Smooth muscle cell (in vitro differentiated cells): ENCODE measurements at regions not wholly inside any gene's neighbourhood (a gene's known extent, or its start where the extent isn't known, plus 50 kb on each side); places are given as distances from the start of the nearest gene placed in this dataset.

Experiments used
- DNase-seq: peaks from one replicate; lab custom pipeline; 2025; ENCODE audit not compliant: unreplicated experiment; lab: John Stamatoyannopoulos, UW
- H2AFZ ChIP-seq: fragments of 200-600 bp; sonication (generic); 2 replicates; pipeline ENCODE4 v1.6.0; 2016; ENCODE audit warnings: antibody characterized with exemption, low read depth, mild to moderate bottlenecking
- H3F3A ChIP-seq: fragments of 200-600 bp; sonication (generic); 2 replicates; pipeline ENCODE4 v1.6.0; 2017; ENCODE audit warnings: antibody characterized with exemption, low read depth
- H3K27ac ChIP-seq: fragments of 200-600 bp; sonication (generic); 2 replicates; pipeline ENCODE4 v1.5.1; 2016; ENCODE audit warnings: low read depth, mild to moderate bottlenecking
- H3K27me3 ChIP-seq: fragments of 200-600 bp; sonication (generic); 2 replicates; pipeline ENCODE4 v1.6.1; 2016; ENCODE audit warnings: low read depth, mild to moderate bottlenecking
- H3K36me3 ChIP-seq: fragments of 200-600 bp; sonication (generic); 2 replicates; pipeline ENCODE4 v1.5.1; 2016; ENCODE audit warnings: low read depth
- H3K4me1 ChIP-seq: fragments of 200-600 bp; sonication (generic); 2 replicates; pipeline ENCODE4 v1.5.1; 2016; ENCODE audit warnings: low read depth
- H3K4me2 ChIP-seq: fragments of 200-600 bp; sonication (generic); 2 replicates; pipeline ENCODE4 v1.6.0; 2016; ENCODE audit warnings: mild to moderate bottlenecking
- H3K4me3 ChIP-seq: fragments of 200-600 bp; sonication (generic); 2 replicates; pipeline ENCODE4 v1.5.1; 2016; ENCODE audit warnings: mild to moderate bottlenecking
- H3K79me2 ChIP-seq: fragments of 200-600 bp; sonication (generic); 2 replicates; pipeline ENCODE4 v1.6.0; 2016; ENCODE audit warnings: low read depth, mild to moderate bottlenecking
- H3K9ac ChIP-seq: fragments of 200-600 bp; sonication (generic); 2 replicates; pipeline ENCODE4 v1.6.0; 2016; ENCODE audit warnings: low read depth
- H3K9me3 ChIP-seq: fragments of 200-600 bp; sonication (generic); replicated peaks from 2 replicates; pipeline ENCODE4 v1.5.1; 2016; ENCODE audit warnings: low read depth
- H4K20me1 ChIP-seq: fragments of 200-600 bp; sonication (generic); 2 replicates; pipeline ENCODE4 v1.6.0; 2016; ENCODE audit warnings: low read depth
- CTCF ChIP-seq: fragments of 200-600 bp; sonication (generic); IDR thresholded peaks from 2 replicates; pipeline ENCODE4 v1.5.1; 2017; ENCODE audit warnings: borderline replicate concordance, mild to moderate bottlenecking, antibody characterized with exemption; ENCODE audit not compliant: insufficient read depth, poor library complexity, severe bottlenecking
- WGBS: methylation state at CpG from one replicate; pipeline ENCODE4 v1.1.7; 2016; ENCODE audit warnings: low lambda C conversion rate; 5-methylcytosine and 5-hydroxymethylcytosine counted together

DNA sequence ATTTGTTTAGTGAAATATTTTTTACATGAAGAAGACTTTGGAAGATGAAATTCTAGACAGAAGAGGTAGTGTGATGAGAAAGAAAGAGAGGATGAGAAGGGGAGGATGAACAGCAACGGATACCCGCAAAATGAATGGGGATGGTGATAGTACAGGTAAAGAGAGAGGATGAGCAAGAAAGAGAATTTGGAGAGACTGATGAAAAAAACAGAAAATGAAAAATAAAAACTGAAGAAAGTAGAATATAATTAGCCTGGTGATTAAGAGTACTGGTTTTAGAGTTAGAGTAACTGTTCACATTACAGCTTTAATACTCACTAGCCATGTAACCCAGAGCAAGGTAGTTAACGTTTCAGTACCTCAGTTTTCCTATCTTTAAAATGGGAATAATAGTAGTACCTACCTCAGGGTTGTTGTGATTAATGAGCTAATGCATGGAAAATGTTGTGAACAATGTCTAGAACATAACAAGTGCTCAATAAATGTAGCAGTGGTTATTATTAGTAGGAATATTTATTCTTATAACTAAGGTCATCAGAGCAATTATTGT, 54.9 kb upstream of the ANTXR2 start:
- 93% methylated on average over 3 of the region's 3 CpGs for WGBS
- Histone ChIP-seq H3K79me2 (no peaks in the 10 kb centered on the region), H3K4me3 (no peak overlapping the region), H3K27ac (no peak overlapping the region), H3K4me1 (peaks cover 3% of the 10 kb centered on the region), H3K4me2 (peak overlapping the region; percentile 14), H2AFZ (no peak overlapping the region), H4K20me1 (no peaks in the 10 kb centered on the region), H3K27me3 (no peaks in the 10 kb centered on the region), H3K9ac (no peak overlapping the region), H3F3A (no peaks in the 10 kb centered on the region), H3K36me3 (no peaks in the 10 kb centered on the region), H3K9me3 (no peaks in the 10 kb centered on the region)
- TF ChIP-seq CTCF = no peak
- no peak for DNase-seq

- Histone ChIP-seq H3K9me3 (no peaks in the 10 kb centered on the region), H3K27me3 (no peaks in the 10 kb centered on the region), H3K4me1 (peaks cover 3% of the 10 kb centered on the region), H3K36me3 (no peaks in the 10 kb centered on the region), H3F3A (no peaks in the 10 kb centered on the region), H3K4me3 (no peak overlapping the region), H3K79me2 (no peaks in the 10 kb centered on the region), H3K9ac (no peak overlapping the region), H3K4me2 (no peak overlapping the region), H3K27ac (no peak overlapping the region), H2AFZ (no peak overlapping the region), H4K20me1 (no peaks in the 10 kb centered on the region)
- no peak for DNase-seq
- 90% methylated on average over 2 of the region's 2 CpGs for WGBS
- no peak for TF ChIP-seq CTCF
Observed at GRCh38 chr4:80126435-80126834, 53.4 kb upstream of the ANTXR2 start.

GRCh38 chr4:80125252-80126177, 52.5 kb upstream of the ANTXR2 start:
- no peaks in the 10 kb centered on the region for H3K27me3 ChIP-seq
- H3K4me3 ChIP-seq = no peak overlapping the region
- H4K20me1 ChIP-seq = no peaks in the 10 kb centered on the region
- peaks cover 3% of the 10 kb centered on the region for H3K4me1 ChIP-seq
- peak overlapping the region; percentile 40 for H2AFZ ChIP-seq
- H3K9me3 ChIP-seq = no peaks in the 10 kb centered on the region
- H3K27ac ChIP-seq = no peak overlapping the region
- no peaks in the 10 kb centered on the region for H3K36me3 ChIP-seq
- 62% methylated on average over 4 of the region's 4 CpGs for WGBS
- no peaks in the 10 kb centered on the region for H3K79me2 ChIP-seq
- no peak overlapping the region for H3K9ac ChIP-seq
- H3F3A ChIP-seq = no peaks in the 10 kb centered on the region
- DNase-seq = no peak
- H3K4me2 ChIP-seq = no peak overlapping the region
- peak; percentile 38 for TF ChIP-seq CTCF
